B cell (primary cell): ENCODE measurements at regions not wholly inside any gene's neighbourhood (a gene's known extent, or its start where the extent isn't known, plus 50 kb on each side); places are given as distances from the start of the nearest gene placed in this dataset.

ENCODE experiments used
- CTCF ChIP-seq: fragments of 200-600 bp; IDR thresholded peaks from one replicate; pipeline ENCODE4 v1.8.0; 2022; ENCODE audit warnings: antibody characterized with exemption, mild to moderate bottlenecking
- EZH2 ChIP-seq: IDR thresholded peaks from 2 replicates; pipeline ENCODE4 v1.6.1; 2012; ENCODE audit warnings: borderline replicate concordance, low read depth, mild to moderate bottlenecking, moderate library complexity, low read length; ENCODE audit not compliant: insufficient read depth, poor library complexity, severe bottlenecking

GRCh38 chr5:143638654-143639053, 173.3 kb upstream of the HMHB1 start:
- TF ChIP-seq CTCF: no peak
- TF ChIP-seq EZH2: no peak
